A673 (cell line): ENCODE measurements at regions not wholly inside any gene's neighbourhood (a gene's known extent, or its start where the extent isn't known, plus 50 kb on each side); places are given as distances from the start of the nearest gene placed in this dataset.

Experiments used
- BruUV-seq: library from RNA; stranded (reverse); fragments of 400-500 nt; replicated peaks from 2 replicates; lab custom pipeline; 2021; lab: Mats Ljungman, UMichigan
- CTCF ChIA-PET: fragments of 300-600 bp; sonication (Branson Sonifier 250); formaldehyde crosslinking; loops from one replicate; lab custom pipeline; 2022; ENCODE audit warnings: antibody characterized with exemption; lab: Charles Lee
- POLR2A ChIA-PET: fragments of 300-600 bp; sonication (Branson Sonifier 250); formaldehyde crosslinking; loops from one replicate; lab custom pipeline; 2022; ENCODE audit warnings: antibody characterized with exemption; ENCODE audit not compliant: low non-redundant PET; lab: Charles Lee
- DNase-seq: peaks from one replicate; pipeline ENCODE4 v3.0.0-alpha.2; 2015; ENCODE audit warnings: low spot score
- H3K27ac ChIP-seq: fragments of 200-600 bp; sonication (generic); 2 replicates; pipeline ENCODE4 v1.5.1; 2016; ENCODE audit warnings: mixed run types, low read depth, mild to moderate bottlenecking, mixed read lengths, antibody characterized with exemption, low read length; ENCODE audit not compliant: poor library complexity, severe bottlenecking
- H3K27me3 ChIP-seq: fragments of 200-600 bp; sonication (generic); replicated peaks from 2 replicates; pipeline ENCODE4 v1.6.1; 2017; ENCODE audit warnings: mixed run types, low read depth, mild to moderate bottlenecking, mixed read lengths, antibody characterized with exemption, low read length; ENCODE audit not compliant: insufficient read depth, poor library complexity
- H3K36me3 ChIP-seq: fragments of 200-600 bp; sonication (generic); 2 replicates; pipeline ENCODE4 v1.6.1; 2016; ENCODE audit warnings: mixed run types, mild to moderate bottlenecking, mixed read lengths, antibody characterized with exemption, low read length; ENCODE audit not compliant: insufficient read depth, poor library complexity, severe bottlenecking
- H3K4me1 ChIP-seq: fragments of 200-600 bp; sonication (generic); 2 replicates; pipeline ENCODE4 v1.6.1; 2017; ENCODE audit warnings: mixed run types, mild to moderate bottlenecking, mixed read lengths, antibody characterized with exemption, low read length; ENCODE audit not compliant: insufficient read depth, poor library complexity, severe bottlenecking
- H3K4me3 ChIP-seq: fragments of 200-600 bp; sonication (generic); 2 replicates; pipeline ENCODE4 v1.5.1; 2016; ENCODE audit warnings: low read depth, mixed run types, mild to moderate bottlenecking, mixed read lengths, low read length; ENCODE audit not compliant: poor library complexity, severe bottlenecking
- H3K9me3 ChIP-seq: fragments of 200-600 bp; sonication (generic); 2 replicates; pipeline ENCODE4 v1.6.1; 2016; ENCODE audit warnings: mixed run types, low read depth, mild to moderate bottlenecking, mixed read lengths, antibody characterized with exemption, low read length; ENCODE audit not compliant: poor library complexity, severe bottlenecking
- EZH2 ChIP-seq: fragments of 200-600 bp; sonication (generic); IDR thresholded peaks from 2 replicates; pipeline ENCODE4 v1.6.1; 2017; ENCODE audit warnings: borderline replicate concordance, low read depth, mild to moderate bottlenecking, mixed read lengths, antibody characterized with exemption, low read length; ENCODE audit not compliant: poor library complexity, severe bottlenecking
- intact Hi-C: fragments of 100-400 bp; cut with micrococcal nuclease; formaldehyde crosslinking; loops from one replicate; pipeline ENCODE4 v1.10.0; 2022; ENCODE audit not compliant: unreplicated experiment
- TF ChIP-seq, protein P1 (sequence below): fragments of 300-800, 200-600 bp; sonication (generic); conservative IDR thresholded peaks from 2 replicates; pipeline ENCODE4 v1.5.1; 2017; ENCODE audit warnings: low read depth, mild to moderate bottlenecking, antibody characterized with exemption, low read length, moderate library complexity, mixed read lengths

DNA sequence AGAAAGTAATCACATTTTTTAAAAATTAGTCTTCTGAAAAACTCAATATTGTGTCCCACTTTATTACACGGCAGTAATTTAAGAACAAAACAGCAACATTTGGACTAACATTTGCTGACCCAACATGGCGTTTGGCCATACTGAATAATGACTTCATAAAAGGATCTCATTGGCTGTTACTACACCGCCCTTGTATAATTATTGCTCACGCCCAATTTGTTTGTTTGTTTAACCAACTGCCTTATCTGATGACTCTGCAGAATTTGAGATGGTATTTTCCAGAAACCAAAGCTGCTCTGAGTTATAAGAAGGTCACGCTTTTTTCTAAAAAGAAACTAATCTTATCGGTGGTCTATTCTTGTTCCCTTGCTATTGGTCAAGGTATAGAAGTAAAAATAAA is 200.2 kb upstream of the TARS1 start:
- intact Hi-C loops, result no loop called here
- no peaks in the 10 kb centered on the region for H3K36me3 ChIP-seq
- no peaks in the 10 kb centered on the region for H3K4me1 ChIP-seq
- H3K9me3 ChIP-seq, result no peaks in the 10 kb centered on the region
- no peak for DNase-seq
- CTCF ChIA-PET, result no interaction called here
- no peak overlapping the region for H3K4me3 ChIP-seq
- POLR2A ChIA-PET, result no interaction called here
- H3K27ac ChIP-seq, result no peak overlapping the region
- BruUV-seq, result no TSS peak
- TF ChIP-seq EZH2, result no peak
- TF ChIP-seq, protein P1, sequence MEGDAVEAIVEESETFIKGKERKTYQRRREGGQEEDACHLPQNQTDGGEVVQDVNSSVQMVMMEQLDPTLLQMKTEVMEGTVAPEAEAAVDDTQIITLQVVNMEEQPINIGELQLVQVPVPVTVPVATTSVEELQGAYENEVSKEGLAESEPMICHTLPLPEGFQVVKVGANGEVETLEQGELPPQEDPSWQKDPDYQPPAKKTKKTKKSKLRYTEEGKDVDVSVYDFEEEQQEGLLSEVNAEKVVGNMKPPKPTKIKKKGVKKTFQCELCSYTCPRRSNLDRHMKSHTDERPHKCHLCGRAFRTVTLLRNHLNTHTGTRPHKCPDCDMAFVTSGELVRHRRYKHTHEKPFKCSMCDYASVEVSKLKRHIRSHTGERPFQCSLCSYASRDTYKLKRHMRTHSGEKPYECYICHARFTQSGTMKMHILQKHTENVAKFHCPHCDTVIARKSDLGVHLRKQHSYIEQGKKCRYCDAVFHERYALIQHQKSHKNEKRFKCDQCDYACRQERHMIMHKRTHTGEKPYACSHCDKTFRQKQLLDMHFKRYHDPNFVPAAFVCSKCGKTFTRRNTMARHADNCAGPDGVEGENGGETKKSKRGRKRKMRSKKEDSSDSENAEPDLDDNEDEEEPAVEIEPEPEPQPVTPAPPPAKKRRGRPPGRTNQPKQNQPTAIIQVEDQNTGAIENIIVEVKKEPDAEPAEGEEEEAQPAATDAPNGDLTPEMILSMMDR, result no peak
- no peaks in the 10 kb centered on the region for H3K27me3 ChIP-seq

DNA sequence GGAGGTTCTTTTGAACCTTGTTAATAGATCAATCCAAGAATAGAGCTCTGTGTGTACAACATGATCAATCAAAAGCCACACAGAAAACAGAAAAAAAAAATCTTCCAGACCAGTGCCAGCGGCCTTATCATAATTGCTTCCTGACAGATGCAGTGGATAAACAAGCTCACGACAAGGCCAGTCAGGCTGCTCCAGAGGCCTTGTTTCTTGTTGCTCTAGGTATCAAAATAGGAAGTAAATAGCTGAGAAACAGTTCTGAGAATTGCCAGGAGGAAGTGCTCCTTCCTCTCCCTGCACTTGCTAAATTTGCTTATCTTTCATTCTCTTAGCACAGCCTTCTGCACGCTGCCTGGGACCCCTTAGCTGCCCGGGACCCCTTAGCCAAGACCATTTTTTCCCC is 199.0 kb upstream of the TARS1 start:
- ChIA-PET CTCF (no interaction called here), POLR2A (no interaction called here)
- Histone ChIP-seq H3K9me3 (no peaks in the 10 kb centered on the region), H3K4me3 (no peak overlapping the region), H3K27me3 (no peaks in the 10 kb centered on the region), H3K4me1 (no peaks in the 10 kb centered on the region), H3K36me3 (no peaks in the 10 kb centered on the region), H3K27ac (no peak overlapping the region)
- BruUV-seq, result no TSS peak
- intact Hi-C loops, result no loop called here
- DNase-seq, result no peak
- no peak for TF ChIP-seq EZH2
- TF ChIP-seq, protein P1, result no peak

GRCh38 chr5:33242277-33242676 is 198.5 kb upstream of the TARS1 start:
- intact Hi-C loops, result no loop called here
- Histone ChIP-seq H3K9me3 (no peaks in the 10 kb centered on the region), H3K27me3 (no peaks in the 10 kb centered on the region), H3K36me3 (no peaks in the 10 kb centered on the region), H3K4me3 (no peak overlapping the region), H3K4me1 (no peaks in the 10 kb centered on the region), H3K27ac (no peak overlapping the region)
- ChIA-PET POLR2A (no interaction called here), CTCF (no interaction called here)
- TF ChIP-seq, protein P1, result no peak
- no peak for TF ChIP-seq EZH2
- BruUV-seq, result no TSS peak
- DNase-seq, result no peak
